Peyer's patch (tissue), 4 donors: ENCODE measurements at regions not wholly inside any gene's neighbourhood (a gene's known extent, or its start where the extent isn't known, plus 50 kb on each side); places are given as distances from the start of the nearest gene placed in this dataset.
A peak's percentile ranks its signal among the peaks of the same experiment; 100 is the strongest.

Experiments
- DNase-seq, 3 donors: peaks; one replicate each; pipeline ENCODE4 v3.0.0-alpha.2; 2017 to 2019
- H3K27ac ChIP-seq, 4 donors: fragments of 200-600 bp; sonication (generic); one replicate each; pipeline ENCODE4 v1.5.1; 2016 to 2019
- H3K27me3 ChIP-seq, 2 donors: fragments of 200-600 bp; sonication (generic); one replicate each; pipeline ENCODE4 v1.5.1; 2019
- H3K36me3 ChIP-seq, 3 donors: fragments of 200-600 bp; sonication (generic); one replicate each; pipeline ENCODE4 v1.5.1; 2016 to 2019
- H3K4me1 ChIP-seq, 4 donors: fragments of 200-600 bp; sonication (generic); one replicate each; pipeline ENCODE4 v1.5.1; 2016 to 2019
- H3K4me3 ChIP-seq, 4 donors: fragments of 200-600 bp; sonication (generic); 1 replicate in 3 of 4; 2 replicates in 1 of 4; pipeline ENCODE4 v1.5.1; 2016 to 2019; ENCODE audit warnings: mild to moderate bottlenecking in 1 of 4
- H3K9me3 ChIP-seq, 4 donors: fragments of 200-600 bp; sonication (generic); one replicate each; pipeline ENCODE4 v1.5.1; 2016 to 2019; ENCODE audit warnings: mild to moderate bottlenecking in 1 of 4
- POLR2A ChIP-seq, 2 donors: fragments of 450-650 bp; IDR thresholded peaks; one replicate each; pipeline ENCODE4 v1.5.1; 2017; ENCODE audit warnings: antibody characterized with exemption in 2 of 2, mild to moderate bottlenecking in 2 of 2, moderate library complexity in 2 of 2
- TF ChIP-seq, protein P1 (sequence below), 6 experiments: fragments of 450-650 bp in 4 of 6; fragments of 200-600 bp in 2 of 6; sonication (generic) in 1 of 6; IDR thresholded peaks; one replicate each; pipeline ENCODE4 v1.5.1; 2017 to 2019; ENCODE audit warnings: antibody characterized with exemption in 6 of 6, mild to moderate bottlenecking in 3 of 6, moderate library complexity in 1 of 6

- H3K36me3 ChIP-seq: no peaks in the 10 kb centered on the region
- no peaks in the 10 kb centered on the region for H3K27me3 ChIP-seq
- H3K4me1 ChIP-seq: no peaks in the 10 kb centered on the region
- no peak for DNase-seq
- H3K4me3 ChIP-seq: no peak overlapping the region
- no peak for TF ChIP-seq POLR2A (IDR thresholded peaks at IDR 0.05)
- TF ChIP-seq, protein P1, sequence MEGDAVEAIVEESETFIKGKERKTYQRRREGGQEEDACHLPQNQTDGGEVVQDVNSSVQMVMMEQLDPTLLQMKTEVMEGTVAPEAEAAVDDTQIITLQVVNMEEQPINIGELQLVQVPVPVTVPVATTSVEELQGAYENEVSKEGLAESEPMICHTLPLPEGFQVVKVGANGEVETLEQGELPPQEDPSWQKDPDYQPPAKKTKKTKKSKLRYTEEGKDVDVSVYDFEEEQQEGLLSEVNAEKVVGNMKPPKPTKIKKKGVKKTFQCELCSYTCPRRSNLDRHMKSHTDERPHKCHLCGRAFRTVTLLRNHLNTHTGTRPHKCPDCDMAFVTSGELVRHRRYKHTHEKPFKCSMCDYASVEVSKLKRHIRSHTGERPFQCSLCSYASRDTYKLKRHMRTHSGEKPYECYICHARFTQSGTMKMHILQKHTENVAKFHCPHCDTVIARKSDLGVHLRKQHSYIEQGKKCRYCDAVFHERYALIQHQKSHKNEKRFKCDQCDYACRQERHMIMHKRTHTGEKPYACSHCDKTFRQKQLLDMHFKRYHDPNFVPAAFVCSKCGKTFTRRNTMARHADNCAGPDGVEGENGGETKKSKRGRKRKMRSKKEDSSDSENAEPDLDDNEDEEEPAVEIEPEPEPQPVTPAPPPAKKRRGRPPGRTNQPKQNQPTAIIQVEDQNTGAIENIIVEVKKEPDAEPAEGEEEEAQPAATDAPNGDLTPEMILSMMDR (IDR thresholded peaks at IDR 0.05): no peak
- H3K9me3 ChIP-seq: no peaks in the 10 kb centered on the region
- H3K27ac ChIP-seq: no peak overlapping the region
These were observed 108.5 kb downstream of the PTPRS start for GRCh38 chr19:5231857-5232678.

DNA sequence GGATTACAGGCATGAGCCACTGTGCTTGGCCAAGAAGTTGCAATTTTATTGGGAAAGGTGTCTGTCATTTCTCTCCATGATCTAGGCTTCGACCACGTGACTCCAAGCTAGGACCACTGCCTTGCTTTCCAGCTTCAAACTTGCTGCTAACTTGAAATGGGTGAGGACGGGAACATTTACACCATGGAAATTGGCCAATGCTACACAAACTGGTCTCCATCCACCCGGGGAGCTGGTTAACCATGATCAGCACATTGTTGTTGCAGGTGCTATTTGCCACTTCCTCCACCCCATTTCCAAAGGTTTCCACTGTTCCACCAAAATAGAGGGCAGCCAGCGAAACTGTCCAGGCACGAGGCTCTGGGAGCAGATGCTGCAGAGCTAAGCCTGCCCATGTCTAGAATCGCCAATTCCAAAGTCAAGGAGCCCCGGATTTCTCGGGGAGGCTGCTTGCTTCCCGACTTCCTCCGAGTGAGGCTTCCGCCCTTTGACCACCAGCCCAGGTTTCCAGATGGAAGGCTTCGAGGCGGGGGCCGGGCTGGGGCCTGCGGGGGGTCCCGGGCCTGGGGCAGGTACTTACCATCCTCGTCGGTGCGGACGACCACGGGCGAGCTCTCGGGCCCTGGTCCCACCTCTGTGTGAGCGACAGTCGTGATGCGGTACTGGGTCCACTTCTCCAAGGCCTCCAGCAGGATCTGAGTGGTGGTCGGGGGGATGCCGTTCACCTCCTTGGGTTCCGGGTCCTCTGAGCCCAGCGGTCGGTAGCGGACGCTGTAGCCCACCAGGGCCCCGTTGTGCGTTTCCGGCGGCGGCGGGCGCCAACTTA, 109.7 kb downstream of the PTPRS start:
- H3K36me3 ChIP-seq: no peaks in the 10 kb centered on the region
- no peak overlapping the region for H3K27ac ChIP-seq
- H3K4me3 ChIP-seq: no peak overlapping the region
- H3K27me3 ChIP-seq: no peaks in the 10 kb centered on the region
- no peaks in the 10 kb centered on the region for H3K4me1 ChIP-seq
- DNase-seq: no peak
- no peak for TF ChIP-seq POLR2A (IDR thresholded peaks at IDR 0.05)
- TF ChIP-seq, protein P1 (IDR thresholded peaks at IDR 0.05): no peak
- no peaks in the 10 kb centered on the region for H3K9me3 ChIP-seq

DNA sequence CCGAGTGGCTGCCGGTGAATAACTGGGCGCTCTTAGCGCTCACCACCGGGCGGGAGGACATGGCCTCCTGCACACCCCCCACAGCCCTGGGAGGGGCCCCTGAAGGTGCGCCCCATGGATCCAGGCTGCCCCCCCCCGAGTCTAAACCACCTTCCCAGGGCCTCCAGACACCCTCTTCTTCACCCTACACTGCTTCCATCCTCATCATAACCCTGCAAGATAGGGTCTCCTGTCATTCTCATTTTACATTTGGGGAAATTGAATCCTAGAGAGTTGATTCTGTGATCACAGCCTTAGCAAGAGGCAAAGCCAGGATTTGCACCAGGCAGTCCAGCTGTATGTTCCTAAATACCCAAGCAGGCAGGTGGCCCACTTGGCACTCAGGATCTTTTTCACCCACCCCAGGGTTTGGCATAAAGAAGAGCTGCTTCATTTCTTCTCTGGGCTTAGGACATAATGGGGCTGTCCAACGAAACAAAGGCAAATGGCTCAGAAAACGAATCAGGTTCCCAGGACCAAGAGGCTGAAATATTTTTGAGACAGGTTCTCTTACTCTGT, 110.8 kb downstream of the PTPRS start:
- H3K4me3 ChIP-seq: peak overlapping the region in 1 of 4 donors; percentile 11
- TF ChIP-seq, protein P1 (IDR thresholded peaks at IDR 0.05): no peak
- TF ChIP-seq POLR2A (IDR thresholded peaks at IDR 0.05): no peak
- no peaks in the 10 kb centered on the region for H3K9me3 ChIP-seq
- no peak for DNase-seq
- no peaks in the 10 kb centered on the region for H3K27me3 ChIP-seq
- H3K27ac ChIP-seq: no peak overlapping the region
- no peaks in the 10 kb centered on the region for H3K4me1 ChIP-seq
- no peaks in the 10 kb centered on the region for H3K36me3 ChIP-seq

DNA sequence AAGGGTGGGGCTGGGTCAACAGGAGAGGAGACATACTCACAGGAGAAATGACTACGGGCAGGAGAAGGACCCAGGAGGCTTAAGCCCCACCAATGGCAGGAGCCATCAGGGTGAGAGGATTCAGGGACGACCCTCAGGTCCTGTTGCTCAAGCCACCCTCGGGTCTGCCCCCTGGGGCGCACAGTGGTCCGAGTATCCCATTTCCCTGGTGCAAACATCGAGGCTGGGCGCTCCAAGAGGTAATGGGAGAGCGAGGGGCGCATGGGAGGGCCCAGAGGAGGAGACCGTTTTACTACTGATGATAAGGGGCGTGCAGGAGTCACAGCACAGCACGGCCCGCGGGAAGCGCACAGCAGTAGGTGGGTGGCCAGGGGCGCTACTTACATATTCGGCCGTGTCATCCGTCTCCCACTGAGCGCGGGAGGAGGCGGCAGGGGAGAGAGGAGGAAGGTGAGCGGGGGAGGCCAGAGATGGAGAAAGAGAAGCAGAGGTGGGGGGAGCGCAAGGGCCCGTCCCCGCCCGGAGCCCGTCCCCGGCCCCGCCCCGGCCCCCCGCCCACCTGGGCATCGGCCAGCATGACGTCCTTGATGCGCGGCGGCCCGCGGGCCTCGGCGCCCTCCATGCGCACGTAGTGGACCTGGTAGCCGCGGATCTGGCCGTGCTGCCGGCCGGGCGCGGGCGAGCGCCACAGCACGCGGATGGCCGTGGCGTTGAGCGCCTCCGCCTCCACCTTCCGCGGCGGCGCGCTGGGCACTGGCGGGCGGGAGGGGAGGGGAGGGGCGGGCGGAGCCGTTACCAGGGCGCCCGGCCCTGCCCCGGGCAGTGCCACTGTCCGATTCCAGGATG, 111.5 kb downstream of the PTPRS start:
- no peaks in the 10 kb centered on the region for H3K9me3 ChIP-seq
- H3K27me3 ChIP-seq: no peaks in the 10 kb centered on the region
- no peaks in the 10 kb centered on the region for H3K4me1 ChIP-seq
- no peaks in the 10 kb centered on the region for H3K36me3 ChIP-seq
- no peak overlapping the region for H3K27ac ChIP-seq
- TF ChIP-seq, protein P1 (IDR thresholded peaks at IDR 0.05): no peak
- TF ChIP-seq POLR2A (IDR thresholded peaks at IDR 0.05): no peak
- H3K4me3 ChIP-seq: peak overlapping the region in 1 of 4 donors; percentile 11
- DNase-seq: peak in 1 of 3 donors; percentile 34

GRCh38 chr19:5228490-5228889, 112.1 kb downstream of the PTPRS start:
- no peaks in the 10 kb centered on the region for H3K9me3 ChIP-seq
- H3K4me1 ChIP-seq: no peaks in the 10 kb centered on the region
- no peaks in the 10 kb centered on the region for H3K27me3 ChIP-seq
- no peak overlapping the region for H3K27ac ChIP-seq
- no peak overlapping the region for H3K4me3 ChIP-seq
- TF ChIP-seq, protein P1 (IDR thresholded peaks at IDR 0.05): no peak
- no peak for TF ChIP-seq POLR2A (IDR thresholded peaks at IDR 0.05)
- DNase-seq: no peak
- H3K36me3 ChIP-seq: no peaks in the 10 kb centered on the region
